ENCODE measurements at regions not wholly inside any gene's neighbourhood (a gene's known extent, or its start where the extent isn't known, plus 50 kb on each side); places are given as distances from the start of the nearest gene placed in this dataset.
A peak's percentile ranks its signal among the peaks of the same experiment; 100 is the strongest.

GRCh38 chr12:127785986-127786590 is 480.9 kb upstream of the TMEM132C start:
- no peaks in the 10 kb centered on the region for H3K79me2 ChIP-seq (ENCODE audit: insufficient read depth, low read length)
- H2BK20ac ChIP-seq (ENCODE audit: low read depth, low read length, poor library complexity, severe bottlenecking) = no peak overlapping the region
- H3K4me2 ChIP-seq (ENCODE audit: insufficient read depth, insufficient read length, low read length) = no peak overlapping the region
- no peak overlapping the region for H3K18ac ChIP-seq (ENCODE audit: insufficient read length, low read depth, low read length)
- no peak overlapping the region for H3K27ac ChIP-seq (ENCODE audit: insufficient read length, low read depth, low read length)
- Mint-ChIP-seq H3K4me1 (peaks cover 14 to 15% of the 10 kb centered on the region in 2 experiments), H3K36me3 (ENCODE audit: insufficient read depth in 1 of 3, low read depth in 3 of 3) (no peaks in the 10 kb centered on the region; a peak in 1 of 7 replicates), H3K27ac (no peak overlapping the region; a peak in 1 of 7 replicates), H3K9me3 (no peaks in the 10 kb centered on the region; a peak in 1 of 5 replicates), H3K4me3 (no peak overlapping the region), H3K27me3 (ENCODE audit: low read depth) (peaks cover 5% of the 10 kb centered on the region)
- no peak for TF ChIP-seq CTCF (conservative IDR thresholded peaks at IDR 0.05)
- no peak overlapping the region for H4K5ac ChIP-seq (ENCODE audit: insufficient read length, low read depth, low read length)
- DNase-seq = no peak
- no peak overlapping the region for H2AK5ac ChIP-seq (ENCODE audit: insufficient read length, low read length)
- no CpG with 5 or more reads among the region's 8 CpGs for WGBS (ENCODE audit: extremely low coverage, insufficient read length, low lambda C conversion rate)
- no peak overlapping the region for H2BK5ac ChIP-seq (ENCODE audit: insufficient read length, low read length)
- no peak overlapping the region for H3K23ac ChIP-seq (ENCODE audit: insufficient read length, low read depth, low read length)
- no peak overlapping the region for H2AFZ ChIP-seq (ENCODE audit: low read length)
- no peaks in the 10 kb centered on the region for H3K9me3 ChIP-seq (ENCODE audit: control insufficient read depth, low read depth, low read length)
- no peak overlapping the region for H3K4ac ChIP-seq (ENCODE audit: low read depth, low read length)
- H3K14ac ChIP-seq (ENCODE audit: insufficient read depth, low read length) = 0 out of 2 replicates have a peak overlapping the region, but pooled peaks have one; percentile 42
- H3K27me3 ChIP-seq (ENCODE audit: insufficient read depth, low read length) = no peaks in the 10 kb centered on the region
- H3K79me1 ChIP-seq (ENCODE audit: insufficient read depth, low read depth, low read length, poor library complexity, severe bottlenecking) = no peaks in the 10 kb centered on the region
- H4K91ac ChIP-seq (ENCODE audit: insufficient read length, low read depth, low read length) = no peak overlapping the region
- no peaks in the 10 kb centered on the region for H4K20me1 ChIP-seq (ENCODE audit: control insufficient read depth, insufficient read depth, insufficient read length)
- H2BK120ac ChIP-seq (ENCODE audit: low read depth, low read length, poor library complexity, severe bottlenecking) = no peak overlapping the region
- H3K9ac ChIP-seq (ENCODE audit: extremely low read depth, insufficient read length, low read length) = no peak overlapping the region
- H3K56ac ChIP-seq (ENCODE audit: insufficient read length, low read depth, low read length) = no peak overlapping the region
- H3T11ph ChIP-seq (ENCODE audit: low read length) = no peak overlapping the region
- no peak overlapping the region for H4K8ac ChIP-seq (replicated peaks; ENCODE audit: insufficient read length, low read depth, low read length)
- H2BK12ac ChIP-seq (ENCODE audit: insufficient read length, low read depth, low read length) = no peak overlapping the region
- no peaks in the 10 kb centered on the region for H3K23me2 ChIP-seq (ENCODE audit: insufficient read length, low read depth, low read length, poor library complexity, severe bottlenecking)
- H2BK15ac ChIP-seq (ENCODE audit: low read depth, low read length) = no peak overlapping the region
- H3K4me1 ChIP-seq (ENCODE audit: insufficient read depth, low read length) = no peaks in the 10 kb centered on the region

Measured in H9 (cell line).